H1 (cell line): ENCODE measurements at regions not wholly inside any gene's neighbourhood (a gene's known extent, or its start where the extent isn't known, plus 50 kb on each side); places are given as distances from the start of the nearest gene placed in this dataset.

Experiments
- CTCF ChIA-PET: fragments of 300-600 bp; sonication (Branson Sonifier 250); formaldehyde crosslinking; loops from one replicate; lab custom pipeline; 2021; ENCODE audit not compliant: partially characterized antibody; lab: Charles Lee
- POLR2A ChIA-PET: fragments of 300-600 bp; sonication (Branson Sonifier 250); formaldehyde crosslinking; loops from one replicate; lab custom pipeline; 2021; ENCODE audit warnings: inconsistent platforms; ENCODE audit not compliant: partially characterized antibody; lab: Charles Lee
- DNase-seq, 2 experiments: peaks; one replicate each; pipeline versions ENCODE4 v3.0.0 to v3.0.0-alpha.2; 2010 to 2022; ENCODE audit warnings: low spot score in 2 of 2, low read depth in 1 of 2, mixed read lengths in 1 of 2
- FAIRE-seq: peaks from 2 replicates; lab custom pipeline; 2011; peaks lifted over from hg19 to GRCh38; lab: Jason Lieb, UNC
- H2AFZ ChIP-seq: 2 replicates; pipeline ENCODE4 v1.8.1; 2012; ENCODE audit warnings: low read length, inconsistent platforms
- H2AK5ac ChIP-seq: 2 replicates; pipeline ENCODE4 v1.6.1; 2013; ENCODE audit warnings: low read depth, low read length
- H2BK120ac ChIP-seq: replicated peaks from 2 replicates; pipeline ENCODE3; 2013; ENCODE audit warnings: low read depth, low read length, inconsistent platforms
- H2BK12ac ChIP-seq: 2 replicates; pipeline ENCODE4 v1.6.1; 2013; ENCODE audit warnings: low read depth, low read length
- H2BK15ac ChIP-seq: 2 replicates; pipeline ENCODE4 v1.6.1; 2013; ENCODE audit warnings: low read length
- H2BK20ac ChIP-seq: 2 replicates; pipeline ENCODE4 v1.6.1; 2013; ENCODE audit warnings: low read length
- H2BK5ac ChIP-seq: 2 replicates; pipeline ENCODE4 v1.6.1; 2013; ENCODE audit warnings: low read depth, low read length
- H3K14ac ChIP-seq: 2 replicates; pipeline ENCODE4 v1.6.1; 2013; ENCODE audit warnings: inconsistent platforms; ENCODE audit not compliant: insufficient read length
- H3K18ac ChIP-seq: 2 replicates; pipeline ENCODE4 v1.6.1; 2013; ENCODE audit warnings: low read length; ENCODE audit errors: extremely low read depth
- H3K23ac ChIP-seq: 2 replicates; pipeline ENCODE4 v1.6.1; 2013; ENCODE audit warnings: inconsistent platforms; ENCODE audit not compliant: insufficient read length
- H3K23me2 ChIP-seq: 2 replicates; pipeline ENCODE4 v1.6.1; 2013; ENCODE audit warnings: low read depth, low read length
- H3K27ac ChIP-seq: 2 replicates; pipeline ENCODE4 v1.6.1; 2011; ENCODE audit warnings: low read depth, low read length, inconsistent platforms
- H3K27me3 ChIP-seq, 4 experiments: replicated peaks in 1 of 4; 1 replicate in 1 of 4; 2 replicates in 3 of 4; pipeline versions ENCODE4 v1.6.1 to v1.8.1; 2011 to 2013; ENCODE audit warnings: low read length in 3 of 4, mild to moderate bottlenecking in 3 of 4, inconsistent platforms in 2 of 4, mixed read lengths in 2 of 4, moderate library complexity in 1 of 4; ENCODE audit not compliant: control insufficient read depth in 3 of 4, insufficient read depth in 3 of 4; ENCODE audit errors: extremely low read depth in 1 of 4
- H3K36me3 ChIP-seq, 4 experiments: 2 replicates each; pipeline versions ENCODE4 v1.6.1 to v1.8.1; 2011 to 2013; ENCODE audit warnings: mild to moderate bottlenecking in 4 of 4, low read length in 3 of 4, moderate library complexity in 2 of 4, control low read depth in 1 of 4, inconsistent platforms in 1 of 4; ENCODE audit not compliant: insufficient read depth in 4 of 4, control insufficient read depth in 2 of 4
- H3K4ac ChIP-seq: replicated peaks from 2 replicates; pipeline ENCODE3; 2013; ENCODE audit warnings: low read length, low read depth, mixed read lengths, inconsistent platforms; ENCODE audit not compliant: insufficient read length
- H3K4me1 ChIP-seq, 4 experiments: replicated peaks in 1 of 4; 1 replicate in 1 of 4; 2 replicates in 3 of 4; pipeline versions ENCODE4 v1.6.1 to v1.8.1; 2011 to 2013; ENCODE audit warnings: low read length in 3 of 4, inconsistent platforms in 2 of 4, mixed read lengths in 1 of 4; ENCODE audit not compliant: insufficient read depth in 4 of 4, control insufficient read depth in 3 of 4
- H3K4me2 ChIP-seq, 2 experiments: 2 replicates each; pipeline versions ENCODE4 v1.6.1 to v1.8.1; 2011 to 2013; ENCODE audit warnings: low read depth in 2 of 2, low read length in 2 of 2, control low read depth in 1 of 2, inconsistent platforms in 1 of 2, mild to moderate bottlenecking in 1 of 2; ENCODE audit not compliant: insufficient read depth in 1 of 2
- H3K4me3 ChIP-seq, 4 experiments: fragments of 200-600, 300-600 bp in 1 of 4; sonication (generic), shearing (Covaris generic), sonication (Bioruptor Twin) in 1 of 4; 2 replicates each; pipeline versions ENCODE4 v1.5.1 to v1.8.1; 2011 to 2016; ENCODE audit warnings: low read length in 4 of 4, low read depth in 3 of 4, control low read depth in 2 of 4, inconsistent platforms in 2 of 4, mild to moderate bottlenecking in 2 of 4, mixed read lengths in 1 of 4, moderate library complexity in 1 of 4; ENCODE audit not compliant: insufficient read depth in 2 of 4; ENCODE audit errors: extremely low read depth in 1 of 4
- H3K56ac ChIP-seq: replicated peaks from 2 replicates; pipeline ENCODE3; 2013; ENCODE audit warnings: low read depth, mild to moderate bottlenecking, mixed read lengths, low read length, inconsistent platforms; ENCODE audit not compliant: insufficient read length
- H3K79me1 ChIP-seq: 2 replicates; pipeline ENCODE4 v1.6.1; 2013; ENCODE audit warnings: low read depth, low read length, control low read depth
- H3K79me2 ChIP-seq, 2 experiments: 2 replicates each; pipeline versions ENCODE4 v1.6.1 to v1.8.1; 2012 to 2013; ENCODE audit warnings: low read length in 2 of 2, mild to moderate bottlenecking in 2 of 2, inconsistent platforms in 1 of 2; ENCODE audit not compliant: insufficient read depth in 2 of 2, control insufficient read depth in 1 of 2
- H3K9ac ChIP-seq, 4 experiments: replicated peaks in 1 of 4; 1 replicate in 1 of 4; 2 replicates in 3 of 4; pipeline versions ENCODE4 v1.6.1 to v1.8.1; 2011 to 2013; ENCODE audit warnings: low read depth in 3 of 4, low read length in 3 of 4, control low read depth in 2 of 4, mild to moderate bottlenecking in 2 of 4, moderate library complexity in 2 of 4, inconsistent platforms in 1 of 4; ENCODE audit errors: extremely low read depth in 1 of 4
- H3K9me3 ChIP-seq, 2 experiments: 2 replicates each; pipeline versions ENCODE4 v1.6.1 to v1.8.1; 2012 to 2013; ENCODE audit warnings: mild to moderate bottlenecking in 2 of 2, moderate library complexity in 2 of 2, control low read depth in 1 of 2, inconsistent platforms in 1 of 2, low read depth in 1 of 2, low read length in 1 of 2, mixed read lengths in 1 of 2; ENCODE audit not compliant: insufficient read depth in 2 of 2
- H4K20me1 ChIP-seq, 2 experiments: replicated peaks in 1 of 2; 2 replicates each; pipeline versions ENCODE3 to v1.8.1; 2011 to 2013; ENCODE audit warnings: inconsistent platforms in 2 of 2, low read length in 2 of 2, mild to moderate bottlenecking in 1 of 2; ENCODE audit not compliant: insufficient read depth in 2 of 2, control insufficient read depth in 1 of 2
- H4K5ac ChIP-seq: 2 replicates; pipeline ENCODE4 v1.6.1; 2013; ENCODE audit warnings: low read length, low read depth, mixed read lengths, inconsistent platforms; ENCODE audit not compliant: insufficient read length
- H4K8ac ChIP-seq: 2 replicates; pipeline ENCODE4 v1.8.0; 2013; ENCODE audit warnings: mild to moderate bottlenecking, moderate library complexity, low read length, inconsistent platforms; ENCODE audit not compliant: insufficient read depth; ENCODE audit errors: extremely low read depth
- H4K91ac ChIP-seq: replicated peaks from 2 replicates; pipeline ENCODE3; 2013; ENCODE audit warnings: low read length, mixed read lengths, inconsistent platforms; ENCODE audit not compliant: insufficient read length
- ATF2 ChIP-seq: IDR thresholded peaks from 2 replicates; pipeline ENCODE4 v1.6.1; 2012; ENCODE audit warnings: low read length, inconsistent platforms
- BACH1 ChIP-seq: IDR thresholded peaks from 2 replicates; pipeline ENCODE4 v1.6.1; 2012; ENCODE audit warnings: low read length, improper control_type of control experiment
- CHD1 ChIP-seq: IDR thresholded peaks from 2 replicates; pipeline ENCODE4 v1.6.1; 2012; ENCODE audit warnings: low read depth, low read length, improper control_type of control experiment
- CHD2 ChIP-seq: IDR thresholded peaks from 2 replicates; pipeline ENCODE4 v1.6.1; 2012; ENCODE audit warnings: low read length, improper control_type of control experiment
- CTBP2 ChIP-seq: IDR thresholded peaks from 2 replicates; pipeline ENCODE4 v1.7.0; 2011; ENCODE audit warnings: borderline replicate concordance, mild to moderate bottlenecking, moderate library complexity, mixed read lengths, low read length; ENCODE audit not compliant: insufficient read depth, insufficient read length
- GTF2F1 ChIP-seq: IDR thresholded peaks from 2 replicates; pipeline ENCODE4 v1.6.1; 2012; ENCODE audit warnings: low read depth, low read length, improper control_type of control experiment, borderline replicate concordance
- JUN ChIP-seq: IDR thresholded peaks from 2 replicates; pipeline ENCODE4 v1.6.1; 2011; ENCODE audit warnings: low read depth, mild to moderate bottlenecking, improper control_type of control experiment, low read length
- KDM5A ChIP-seq: fragments of 200-600 bp; IDR thresholded peaks from 2 replicates; pipeline ENCODE4 v1.7.1; 2012; ENCODE audit warnings: mild to moderate bottlenecking, low read length, inconsistent platforms, mixed read lengths
- NRF1 ChIP-seq: IDR thresholded peaks from 2 replicates; pipeline ENCODE4 v1.6.1; 2011; ENCODE audit warnings: mild to moderate bottlenecking, low read depth, low read length, improper control_type of control experiment
- POU5F1 ChIP-seq: IDR thresholded peaks from 2 replicates; pipeline ENCODE4 v1.6.1; 2011; ENCODE audit warnings: low read depth, mild to moderate bottlenecking, low read length, moderate library complexity
- RAD21 ChIP-seq, 2 experiments: IDR thresholded peaks in 1 of 2; conservative IDR thresholded peaks in 1 of 2; 2 replicates each; pipeline ENCODE4 v1.6.1; 2011; ENCODE audit warnings: low read depth in 2 of 2, low read length in 2 of 2, improper control_type of control experiment in 1 of 2, inconsistent platforms in 1 of 2, mild to moderate bottlenecking in 1 of 2, moderate library complexity in 1 of 2
- SIRT6 ChIP-seq: IDR thresholded peaks from one replicate; pipeline ENCODE4 v1.7.1; 2012; ENCODE audit warnings: low read length, inconsistent platforms
- SP1 ChIP-seq: IDR thresholded peaks from 2 replicates; pipeline ENCODE4 v1.6.1; 2011; ENCODE audit warnings: low read depth, low read length
- TAF1 ChIP-seq: IDR thresholded peaks from 2 replicates; pipeline ENCODE4 v1.6.1; 2011; ENCODE audit warnings: mild to moderate bottlenecking, low read depth, low read length
- TAF7 ChIP-seq: optimal IDR thresholded peaks from 2 replicates; pipeline ENCODE3; 2011; ENCODE audit warnings: low read depth, mild to moderate bottlenecking, inconsistent platforms, low read length, moderate library complexity, borderline replicate concordance

- no peak overlapping the region for H2BK15ac ChIP-seq
- H3K4me1 ChIP-seq: no peaks in the 10 kb centered on the region
- no peak overlapping the region for H3K4ac ChIP-seq
- no peak overlapping the region for H4K8ac ChIP-seq
- no peaks in the 10 kb centered on the region for H3K27me3 ChIP-seq
- DNase-seq (no peak), FAIRE-seq (no peak)
- H4K5ac ChIP-seq: no peak overlapping the region
- H3K4me3 ChIP-seq: no peak overlapping the region
- H3K23ac ChIP-seq: no peak overlapping the region
- H3K9me3 ChIP-seq: no peaks in the 10 kb centered on the region
- no peak overlapping the region for H2AFZ ChIP-seq
- H3K18ac ChIP-seq: no peak overlapping the region
- no peaks in the 10 kb centered on the region for H3K79me2 ChIP-seq
- no peaks in the 10 kb centered on the region for H3K36me3 ChIP-seq
- H2AK5ac ChIP-seq: no peak overlapping the region
- ChIA-PET CTCF (interaction anchor here (1.1 to 1.4 kb wide), 2 partner anchors 76 to 134 kb away, joined by 3 read pairs; no protein-coding TSS in a partner anchor), POLR2A (no interaction called here)
- H3K56ac ChIP-seq: no peak overlapping the region
- H3K79me1 ChIP-seq: no peaks in the 10 kb centered on the region
- no peaks in the 10 kb centered on the region for H4K20me1 ChIP-seq
- no peak overlapping the region for H3K27ac ChIP-seq
- no peak overlapping the region for H3K9ac ChIP-seq
- no peak overlapping the region for H3K4me2 ChIP-seq
- H3K14ac ChIP-seq: no peak overlapping the region
- H4K91ac ChIP-seq: no peak overlapping the region
- no peaks in the 10 kb centered on the region for H3K23me2 ChIP-seq
- no peak overlapping the region for H2BK12ac ChIP-seq
- H2BK20ac ChIP-seq: no peak overlapping the region
- no peak overlapping the region for H2BK120ac ChIP-seq
- H2BK5ac ChIP-seq: no peak overlapping the region
- TF ChIP-seq KDM5A (no peak), CTBP2 (no peak), SP1 (no peak), TAF1 (no peak), JUN (no peak), ATF2 (no peak), RAD21 (IDR thresholded peaks at IDR 0.05 in 1 of 2, conservative IDR thresholded peaks at IDR 0.05 in 1 of 2; ENCODE audit: low read depth in 2 of 2, low read length in 2 of 2) (no peak), NRF1 (no peak), TAF7 (no peak), POU5F1 (no peak), GTF2F1 (no peak), SIRT6 (no peak), BACH1 (no peak), CHD1 (no peak), CHD2 (no peak)
These were observed 731.0 kb downstream of the PRELID2 start for GRCh38 chr5:145104106-145104505.
